Femur (tissue), 1 donor: ENCODE measurements at regions not wholly inside any gene's neighbourhood (a gene's known extent, or its start where the extent isn't known, plus 50 kb on each side); places are given as distances from the start of the nearest gene placed in this dataset.
A peak's percentile ranks its signal among the peaks of the same experiment; 100 is the strongest.
"Not testable (repeated sequence)": the region's sequence is repeated elsewhere in the genome, so short reads cannot be mapped to it uniquely, and the experiment has no call there.

Experiments used
- DNase-seq: peaks from one replicate; pipeline ENCODE4 v3.0.0-alpha.2; 2017

DNA sequence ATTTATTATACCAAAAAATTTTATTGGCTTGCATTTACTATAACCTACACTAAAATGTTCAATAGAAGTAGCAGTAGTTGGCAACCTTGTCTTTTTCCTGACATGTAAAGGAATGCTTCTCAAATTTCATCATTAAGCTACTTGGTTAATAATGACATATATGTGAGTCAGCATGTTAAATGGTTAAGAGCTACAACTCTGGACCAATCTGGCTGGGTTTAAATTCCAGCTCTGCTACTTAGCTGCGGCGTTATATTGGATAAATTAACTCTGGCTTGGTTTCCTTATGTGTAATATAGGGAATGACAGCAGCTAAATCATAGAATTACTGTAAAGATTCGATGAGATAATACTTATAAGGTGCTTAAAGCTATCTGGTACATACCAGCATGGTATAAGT is 53.7 kb upstream of the OTOGL start:
- no peak for DNase-seq

DNA sequence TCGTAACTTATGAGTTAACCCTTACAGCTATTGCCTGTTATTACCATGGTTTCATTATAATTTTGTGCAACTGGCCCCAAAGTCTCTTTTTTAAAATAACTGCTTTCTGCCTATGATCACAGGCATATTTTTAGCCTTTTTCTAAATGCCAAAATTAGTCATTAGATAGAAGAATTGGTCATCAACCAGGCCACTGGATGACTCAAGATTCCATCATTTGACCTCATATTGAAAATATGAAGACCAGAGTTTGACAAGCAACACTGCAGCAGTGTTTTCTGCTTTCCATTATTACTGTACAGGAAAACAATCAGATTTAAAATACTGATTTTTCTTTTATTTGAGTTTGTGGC is 54.7 kb upstream of the OTOGL start:
- DNase-seq: no peak

DNA sequence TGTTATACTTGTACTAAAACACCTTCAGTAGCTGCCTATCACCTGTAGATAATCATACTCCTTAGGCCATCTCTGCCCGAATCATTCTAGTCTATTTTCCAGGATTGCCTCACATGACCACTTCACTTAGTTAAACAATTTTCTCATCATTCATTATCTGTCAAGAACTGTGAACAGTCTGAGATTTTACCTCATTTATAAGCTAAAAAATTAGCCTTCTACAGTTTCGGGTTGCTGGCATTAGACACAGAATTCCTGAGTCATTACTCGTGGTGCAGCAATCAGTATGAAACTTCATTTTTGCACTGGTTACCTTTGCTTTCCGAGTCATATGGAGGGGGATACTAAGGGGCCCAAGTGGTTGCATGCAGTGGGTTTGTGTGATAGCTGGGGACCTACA is 57.6 kb upstream of the OTOGL start:
- no peak for DNase-seq

DNA sequence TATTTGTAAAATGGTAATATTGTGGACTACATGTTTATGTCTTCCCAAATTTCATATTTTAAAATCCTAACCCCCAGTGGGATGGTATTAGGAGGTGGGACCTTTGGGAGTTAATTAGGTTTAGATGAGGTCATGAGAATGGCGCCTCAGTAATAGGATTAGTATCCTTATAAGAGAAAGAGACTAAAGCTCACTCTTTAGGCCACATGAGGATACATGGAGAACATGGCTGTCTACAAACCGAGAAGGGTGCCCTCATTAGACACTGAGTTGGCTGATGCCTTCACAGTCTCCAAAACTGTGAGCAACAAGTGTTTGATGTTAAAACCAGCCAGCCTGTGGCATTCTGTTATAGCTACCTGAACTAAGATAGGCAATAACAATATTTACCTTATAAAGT is 58.3 kb upstream of the OTOGL start:
- DNase-seq: no peak

DNA sequence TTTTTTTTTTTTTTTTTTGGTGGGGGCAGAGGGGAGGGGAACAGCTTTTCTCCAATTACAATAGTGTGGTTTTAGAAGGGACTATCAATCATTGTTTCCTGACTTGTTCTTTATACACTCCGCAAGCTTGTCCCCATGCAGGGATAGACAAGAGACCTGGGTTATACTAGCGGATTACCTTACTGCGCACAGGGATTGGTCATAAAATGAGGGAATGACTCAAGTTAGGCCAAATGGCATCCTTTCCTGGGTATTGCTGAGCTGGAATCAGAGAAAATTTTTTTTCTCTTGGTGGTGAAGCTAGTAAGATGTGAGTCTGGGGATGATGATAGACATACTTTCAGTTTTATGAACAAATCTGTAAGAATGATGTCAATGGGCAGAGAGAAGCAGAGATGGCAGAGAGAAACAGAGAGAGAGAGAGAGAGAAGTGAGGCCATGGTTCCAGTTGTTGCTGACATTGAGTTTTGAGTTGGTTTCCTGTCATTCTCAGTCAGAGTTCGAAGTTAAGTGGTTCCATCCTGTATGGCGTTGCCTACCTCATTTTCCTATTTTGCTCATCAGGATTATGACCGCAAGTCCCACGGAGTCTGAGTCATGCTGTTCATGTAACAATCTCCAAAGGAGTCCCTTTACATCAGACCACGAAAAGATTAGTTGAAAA is 59.1 kb upstream of the OTOGL start:
- DNase-seq: no peak

DNA sequence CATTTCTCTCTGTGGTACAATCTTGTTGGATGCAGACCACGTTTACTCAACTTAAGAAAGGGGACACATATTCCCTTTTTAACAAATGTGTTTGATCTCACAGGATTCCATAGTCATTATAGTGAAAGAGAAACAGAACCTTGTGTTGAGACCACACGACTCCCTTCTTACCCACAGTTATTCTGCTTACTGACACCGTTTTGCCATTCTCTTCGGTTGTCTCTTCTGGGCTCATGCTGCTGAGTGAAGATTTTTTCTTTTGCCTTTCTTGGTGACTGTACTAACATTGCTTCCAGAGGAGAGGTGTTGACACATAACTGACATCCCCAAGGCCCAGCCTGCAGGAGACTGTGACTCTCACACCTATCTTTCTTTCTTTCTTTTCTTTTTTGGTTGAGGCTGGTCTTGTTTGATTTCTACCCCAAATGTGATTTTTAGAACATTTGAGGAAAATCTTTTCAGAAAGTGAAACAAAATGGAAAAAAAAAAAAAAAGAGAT is 61.2 kb upstream of the OTOGL start:
- no peak for DNase-seq

DNA sequence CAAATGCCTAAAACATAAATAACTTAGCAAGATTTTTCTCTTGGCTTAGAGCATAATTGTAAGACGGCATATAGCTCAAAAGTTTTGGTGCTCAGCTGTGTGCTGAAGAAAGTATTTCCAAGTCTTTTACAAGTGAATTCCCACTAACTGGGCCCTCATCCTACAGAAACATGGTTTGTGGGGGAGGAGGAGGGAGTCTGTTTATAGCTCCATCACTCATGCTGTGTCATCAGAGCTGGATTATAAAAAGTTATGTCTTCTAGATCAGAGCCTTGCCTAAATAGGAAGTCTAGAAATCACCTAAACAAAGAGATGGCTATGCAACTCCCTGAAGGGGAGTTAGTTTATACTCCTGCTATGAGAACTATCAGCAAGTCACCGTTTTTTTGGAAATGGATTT is 65.9 kb upstream of the OTOGL start:
- DNase-seq: peak; percentile 66

DNA sequence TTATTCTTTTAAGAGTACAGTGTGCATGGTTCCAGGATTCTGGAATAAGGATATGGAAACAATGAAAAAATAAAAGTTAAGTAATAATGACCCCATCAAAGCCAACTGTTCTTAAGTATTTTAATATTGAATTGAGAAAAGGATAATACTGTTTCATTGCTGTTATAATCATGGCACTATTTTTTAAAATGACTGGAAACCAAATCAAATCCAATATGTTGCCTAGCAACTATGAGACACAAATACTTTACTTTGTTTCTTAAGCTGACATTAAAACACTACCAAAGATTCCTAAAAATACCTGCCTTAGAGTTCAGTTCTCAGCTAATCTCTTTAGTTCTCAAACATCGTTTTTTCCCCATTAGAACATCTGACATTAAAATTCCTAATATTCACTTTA is 66.4 kb upstream of the OTOGL start:
- no peak for DNase-seq

DNA sequence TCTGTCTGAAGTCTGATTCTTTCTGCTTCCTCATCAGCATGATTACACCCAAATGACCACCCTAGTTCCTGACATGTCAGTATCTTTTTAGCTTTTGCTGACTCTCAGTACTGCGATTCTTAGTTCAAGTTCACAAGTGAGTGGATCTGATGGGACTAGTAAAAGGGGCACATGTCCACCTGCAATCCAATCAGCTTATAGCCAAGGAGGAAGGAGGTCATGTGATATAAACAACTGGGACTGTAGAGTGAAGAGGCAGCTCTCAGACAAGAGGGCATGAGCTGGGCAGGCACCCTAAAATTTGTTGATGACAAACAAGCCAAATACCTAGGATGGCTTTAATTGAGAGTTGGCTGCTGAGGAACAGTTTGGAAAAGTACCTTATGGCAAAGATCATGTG is 68.1 kb upstream of the OTOGL start:
- DNase-seq: no peak

DNA sequence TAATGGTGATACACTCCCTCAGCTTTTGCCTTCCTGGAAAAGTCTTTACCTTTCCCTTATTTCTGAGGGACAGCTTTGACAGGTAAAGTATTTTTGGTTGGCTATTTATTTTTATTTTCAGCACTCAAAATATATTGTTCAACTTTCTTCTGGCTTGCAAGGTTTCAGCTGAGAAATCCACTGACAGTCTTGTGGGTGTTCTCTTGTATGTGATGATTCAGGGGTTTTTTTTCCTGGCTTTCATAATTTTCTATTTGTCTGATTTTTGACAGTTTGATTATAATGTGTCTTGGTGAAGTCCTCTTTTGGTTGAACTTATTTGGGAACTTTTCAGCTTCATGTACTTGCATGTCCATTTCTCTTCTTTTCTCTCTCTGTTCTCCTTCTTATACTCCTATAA is 73.7 kb upstream of the OTOGL start:
- DNase-seq: no peak

DNA sequence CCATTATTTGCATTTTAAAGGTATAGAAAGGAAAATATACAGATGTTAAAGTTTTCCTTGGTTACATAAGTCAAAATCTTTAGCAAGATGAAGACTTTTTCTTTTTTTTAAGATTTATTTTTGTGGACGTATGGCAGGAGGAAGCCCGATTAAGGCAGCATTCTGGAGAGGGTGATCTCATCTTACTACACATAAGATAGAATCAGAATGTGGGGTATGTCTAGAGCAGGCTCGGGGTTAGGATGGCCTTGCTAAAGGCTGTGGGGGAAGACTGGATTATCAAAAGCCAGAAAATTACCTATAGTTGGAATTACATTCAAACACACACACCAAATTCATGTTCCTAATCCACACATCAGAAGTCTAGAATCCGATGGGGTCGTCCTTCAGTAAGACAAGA is 79.6 kb upstream of the OTOGL start:
- no peak for DNase-seq

DNA sequence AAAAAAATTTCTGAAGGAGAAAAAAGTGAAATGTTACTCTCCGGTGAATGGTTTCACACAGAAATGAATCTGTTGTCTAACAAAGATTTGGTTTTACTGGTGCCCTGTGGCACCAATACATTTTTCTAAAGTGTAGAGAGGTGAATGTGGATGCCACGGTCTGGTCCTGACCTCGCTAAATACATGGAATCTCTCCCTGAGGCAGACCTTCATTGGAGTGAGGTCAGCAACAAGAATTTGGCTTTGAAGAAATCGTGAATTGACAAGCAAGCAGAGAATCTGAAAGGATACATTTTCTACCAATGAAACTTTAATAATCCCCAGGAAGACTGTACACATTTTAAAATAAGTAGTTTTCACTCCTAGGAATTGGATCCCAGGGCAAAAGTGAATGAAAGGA is 81.2 kb upstream of the OTOGL start:
- DNase-seq: no peak

DNA sequence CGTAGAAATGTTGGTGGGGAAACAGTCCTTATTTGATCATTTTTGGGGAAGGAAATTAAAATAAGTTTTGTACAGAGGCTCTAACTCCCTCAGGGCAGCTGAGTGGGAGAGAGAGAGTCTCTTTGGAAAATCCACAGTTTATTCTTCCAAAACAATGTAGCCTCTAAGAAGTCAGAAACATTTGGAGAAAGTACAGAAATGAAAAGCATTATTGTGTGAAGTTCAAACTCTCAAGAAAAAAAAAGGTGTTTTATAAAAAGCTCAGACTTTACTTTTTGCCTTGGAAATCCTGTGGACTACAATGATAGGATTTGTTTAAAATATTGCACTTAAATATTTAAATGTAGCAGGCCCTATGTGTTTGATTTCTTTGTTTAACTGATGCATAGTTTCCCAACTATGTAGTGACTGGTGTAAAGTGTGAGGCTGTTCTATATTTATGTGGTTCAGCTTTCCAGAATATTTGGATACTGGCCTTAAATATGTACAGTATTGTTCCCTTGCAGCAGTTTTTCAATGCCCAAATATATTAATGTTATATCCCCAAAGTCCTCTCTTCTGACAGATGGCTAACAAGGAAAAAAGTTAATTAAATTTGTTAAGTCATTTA is 82.0 kb upstream of the OTOGL start:
- DNase-seq: no peak

DNA sequence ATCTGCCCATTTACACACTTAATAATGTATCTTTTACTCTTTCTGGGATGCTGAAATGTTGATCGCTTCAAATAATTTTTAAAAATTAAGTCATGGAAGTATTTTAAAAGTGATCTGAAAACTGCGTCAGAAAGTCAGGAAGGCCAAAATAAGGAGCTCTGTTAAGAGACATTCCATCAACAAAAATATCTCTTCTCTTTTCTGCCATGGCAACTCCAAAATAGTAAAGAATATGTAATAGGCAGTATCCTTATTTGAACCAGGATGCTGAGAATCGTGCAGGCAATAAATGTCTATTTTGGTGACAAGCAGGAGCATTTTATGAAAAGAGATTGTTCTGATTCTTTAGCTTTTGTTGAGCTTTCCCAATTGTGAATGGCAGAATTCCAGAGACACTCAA is 81.8 kb upstream of the PPP1R12A start:
- DNase-seq: no peak

DNA sequence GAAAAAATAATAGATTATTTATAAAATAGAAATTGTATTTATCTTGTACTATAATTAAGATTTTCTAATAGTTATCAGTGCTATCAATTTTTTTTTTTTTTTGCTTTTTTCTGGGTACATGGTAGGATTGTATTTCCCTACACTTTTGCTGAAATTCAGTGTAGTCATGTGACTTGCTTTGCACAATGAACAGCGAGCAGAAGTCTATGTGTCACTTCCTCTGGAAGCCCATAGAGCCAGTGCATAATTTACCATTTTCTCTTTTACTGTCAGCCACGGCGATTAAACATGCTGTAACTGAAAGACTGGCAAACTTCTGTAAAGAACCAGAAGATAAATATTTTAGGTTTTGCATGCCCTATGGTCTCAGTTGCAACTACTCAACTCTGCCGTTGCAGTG is 80.8 kb upstream of the PPP1R12A start:
- no peak for DNase-seq

DNA sequence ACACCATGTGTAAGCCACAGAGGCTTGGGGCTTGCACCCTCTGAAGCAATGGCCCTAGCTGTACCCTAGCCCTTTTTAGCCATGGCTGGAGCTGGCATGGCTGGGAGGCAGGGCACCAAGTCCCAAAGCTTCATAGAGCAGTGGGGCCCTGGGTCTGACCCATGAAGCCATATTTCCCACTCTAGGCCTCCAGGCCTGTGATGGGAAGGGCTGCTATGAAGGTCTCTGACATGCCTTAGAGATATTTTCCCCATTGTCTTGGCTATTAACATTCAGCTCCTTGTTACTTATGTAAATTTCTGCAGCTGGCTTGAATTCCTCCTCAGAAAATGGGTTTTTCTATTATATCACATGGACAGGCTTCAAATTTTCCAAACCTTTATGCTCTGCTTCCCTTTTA is 68.8 kb upstream of the PPP1R12A start:
- DNase-seq: not testable (repeated sequence)

DNA sequence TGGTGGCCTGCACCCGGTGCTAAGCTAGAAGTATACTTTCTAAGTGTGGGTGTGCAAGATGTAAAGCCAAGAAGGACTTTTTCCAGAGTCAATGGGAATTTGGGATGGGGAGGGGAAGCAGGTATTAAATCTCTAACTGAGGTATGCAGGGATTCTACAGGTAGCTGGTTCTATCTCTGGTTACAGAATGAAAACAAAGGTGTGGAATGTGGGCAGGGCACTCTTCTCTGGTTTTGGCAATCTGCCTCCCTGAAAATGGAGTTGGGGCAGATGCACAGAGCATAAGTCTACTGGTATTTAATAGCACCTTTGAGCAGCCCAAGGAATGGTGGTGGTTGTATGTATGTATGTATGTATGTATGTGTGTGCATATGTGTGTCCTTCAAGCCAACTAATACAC is 66.7 kb upstream of the PPP1R12A start:
- DNase-seq: no peak

DNA sequence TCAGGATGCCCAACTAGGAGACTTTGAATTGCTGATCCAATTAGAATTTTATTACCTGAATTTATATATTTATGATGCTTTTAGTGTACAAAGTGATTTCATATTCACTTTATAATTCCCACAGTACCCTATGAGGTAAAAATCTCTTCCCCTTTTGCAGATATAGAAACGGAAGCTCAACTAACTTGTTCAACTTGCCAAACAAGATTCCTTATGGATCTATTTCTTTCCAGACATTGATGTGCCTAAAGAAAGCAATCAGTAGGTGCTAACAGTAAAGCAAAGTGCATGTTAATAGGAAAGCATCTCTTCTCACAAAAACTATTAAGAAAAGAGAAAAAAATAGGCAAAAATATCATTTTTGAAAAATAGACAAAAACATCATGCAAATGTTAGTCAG is 65.9 kb upstream of the PPP1R12A start:
- DNase-seq: no peak

DNA sequence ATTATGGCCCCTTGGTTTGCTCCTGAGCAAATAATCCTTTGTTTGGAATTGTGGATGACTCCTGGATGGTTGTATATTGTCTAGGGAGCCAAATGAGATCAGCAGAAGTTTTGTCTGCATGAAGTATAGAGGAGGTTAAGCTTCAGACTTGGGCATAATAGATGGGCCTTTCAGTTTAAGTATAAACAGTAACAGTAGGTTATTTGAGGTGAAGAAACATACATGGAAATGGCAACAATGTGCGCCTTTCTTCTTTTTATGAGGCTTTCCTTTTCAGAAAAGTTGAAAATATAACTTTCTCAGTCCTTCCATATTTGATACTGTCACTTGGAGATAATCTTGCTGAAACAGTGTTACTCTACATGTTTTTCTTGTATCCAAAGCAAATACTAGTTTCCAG is 63.7 kb upstream of the PPP1R12A start:
- DNase-seq: no peak

DNA sequence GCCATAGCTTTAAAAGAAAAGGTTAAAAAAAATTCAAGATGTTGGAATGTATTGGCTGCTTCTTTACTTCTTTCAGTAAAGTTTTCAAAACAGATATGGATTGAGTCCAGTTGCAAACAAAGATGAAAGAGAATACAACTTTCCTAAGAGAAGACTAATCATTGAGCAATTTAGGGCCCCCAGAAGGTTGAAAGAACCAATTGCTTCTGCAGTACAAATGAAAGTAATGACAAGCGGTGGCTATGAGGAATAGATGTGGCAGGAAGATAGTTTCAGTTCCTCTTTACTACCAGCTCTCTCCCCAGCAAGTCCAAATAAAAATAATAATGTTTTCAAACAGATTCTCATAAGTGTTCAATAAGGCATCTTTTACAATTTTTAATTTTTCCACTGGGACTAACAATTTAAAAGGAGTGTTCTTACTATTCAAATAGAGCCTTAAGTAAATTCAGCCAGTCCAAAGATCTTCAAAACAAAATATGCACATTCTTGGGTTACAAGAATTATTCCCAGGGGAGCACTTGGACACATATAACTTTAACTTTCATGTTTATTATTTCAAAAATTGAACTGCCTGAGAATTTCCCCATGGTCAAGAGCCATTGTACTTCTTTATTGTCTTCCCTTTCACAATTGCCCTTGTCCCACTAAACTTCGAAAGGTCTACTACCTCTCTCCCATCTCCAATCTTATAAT is 62.3 kb upstream of the PPP1R12A start:
- DNase-seq: no peak

DNA sequence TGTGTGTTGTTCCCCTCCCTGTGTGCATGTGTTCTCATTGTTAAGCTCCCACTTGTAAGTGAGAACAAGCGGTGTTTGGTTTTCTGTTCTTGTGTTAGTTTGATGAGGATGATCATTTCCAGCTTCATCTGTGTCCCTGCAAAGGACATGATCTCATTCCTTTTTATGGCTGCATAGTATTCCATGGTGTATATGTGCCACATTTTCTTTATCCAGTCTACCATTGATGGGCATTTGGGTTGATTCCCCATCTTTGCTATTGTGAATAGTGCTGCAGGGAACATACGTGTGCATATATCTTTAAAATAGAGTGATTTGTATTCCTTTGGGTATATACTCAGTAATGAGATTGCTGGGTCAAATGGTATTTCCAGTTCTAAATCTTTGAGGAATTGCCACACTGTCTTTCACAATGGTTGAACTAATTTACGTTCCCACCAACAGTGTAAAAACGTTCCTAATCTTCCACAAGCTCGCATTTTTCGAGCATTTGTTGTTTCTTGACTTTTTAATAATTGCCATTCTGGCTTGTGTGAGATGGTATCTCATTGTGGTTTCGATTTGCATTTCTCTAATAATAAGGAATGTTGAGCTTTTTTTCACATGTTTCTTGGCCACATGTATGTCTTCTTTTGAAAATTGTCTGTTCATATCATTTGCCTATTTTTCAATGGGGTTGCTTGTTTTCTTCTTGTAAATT is 60.6 kb upstream of the PPP1R12A start:
- DNase-seq: not testable (repeated sequence)

DNA sequence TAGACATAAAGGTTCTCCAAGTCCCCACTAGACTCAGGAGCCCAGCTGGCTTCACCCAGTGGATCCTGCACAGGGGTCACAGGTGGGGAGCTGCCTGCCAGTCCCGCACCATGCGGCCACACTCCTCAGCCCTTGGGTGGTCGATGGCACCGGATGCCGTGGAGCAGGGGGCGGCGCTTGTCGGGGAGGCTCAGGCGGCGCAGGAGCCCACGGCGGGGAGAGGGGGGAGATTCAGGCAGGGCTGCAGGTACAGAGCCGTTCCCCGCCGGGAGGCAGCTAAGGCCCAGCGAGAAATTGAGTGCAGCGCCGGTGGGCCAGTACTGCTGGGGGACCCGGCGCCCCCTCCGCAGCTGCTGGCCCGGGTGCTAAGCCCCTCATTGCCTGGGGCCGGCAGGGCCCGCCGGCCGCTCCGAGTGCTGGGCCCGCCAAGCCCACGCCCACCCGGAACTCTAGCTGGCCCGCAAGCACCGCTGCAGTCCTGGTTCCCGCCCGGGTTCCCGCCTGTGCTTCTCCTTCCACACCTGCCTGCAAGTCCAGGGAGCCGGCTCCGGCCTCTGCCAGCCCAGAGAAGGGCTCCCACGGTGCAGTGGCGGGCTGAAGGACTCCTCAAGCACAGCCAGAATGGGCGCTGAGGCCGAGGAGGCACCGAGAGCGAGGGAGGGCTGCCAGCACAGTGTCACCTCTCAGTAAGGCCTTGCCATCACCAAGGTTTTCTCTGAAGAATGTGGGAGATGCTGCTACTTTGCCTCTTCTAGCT is 58.4 kb upstream of the PPP1R12A start:
- no peak for DNase-seq

DNA sequence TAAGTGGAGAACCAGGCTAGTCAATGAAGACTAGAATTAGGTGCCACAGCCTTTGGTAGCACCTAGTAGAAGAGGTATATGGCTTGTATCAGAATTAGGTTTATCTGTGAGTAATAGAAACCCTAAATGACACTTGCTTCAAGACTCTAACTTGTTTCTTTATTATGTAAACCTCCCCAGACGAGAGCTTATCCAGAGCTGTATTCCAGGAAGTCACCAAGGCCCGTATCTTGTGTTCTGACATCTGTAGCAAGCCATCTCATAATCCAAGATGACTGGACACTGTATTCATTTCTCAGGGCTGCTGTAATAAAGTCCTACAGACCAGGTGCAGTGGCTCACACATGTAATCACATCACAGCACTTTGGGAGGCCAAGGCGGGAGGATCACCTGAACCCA is 56.7 kb upstream of the PPP1R12A start:
- DNase-seq: no peak
